ENCODE measurements at regions not wholly inside any gene's neighbourhood (a gene's known extent, or its start where the extent isn't known, plus 50 kb on each side); places are given as distances from the start of the nearest gene placed in this dataset.

- in situ Hi-C loops (cut with HindIII; ENCODE audit: low sequenced_read_pairs): loop anchor here (25.0 kb wide), 2 partner anchors 124 to 774 kb away; no protein-coding TSS in a partner anchor
Observed at GRCh38 chr3:127461286-127461910, 129.1 kb downstream of the TPRA1 start.

DNA sequence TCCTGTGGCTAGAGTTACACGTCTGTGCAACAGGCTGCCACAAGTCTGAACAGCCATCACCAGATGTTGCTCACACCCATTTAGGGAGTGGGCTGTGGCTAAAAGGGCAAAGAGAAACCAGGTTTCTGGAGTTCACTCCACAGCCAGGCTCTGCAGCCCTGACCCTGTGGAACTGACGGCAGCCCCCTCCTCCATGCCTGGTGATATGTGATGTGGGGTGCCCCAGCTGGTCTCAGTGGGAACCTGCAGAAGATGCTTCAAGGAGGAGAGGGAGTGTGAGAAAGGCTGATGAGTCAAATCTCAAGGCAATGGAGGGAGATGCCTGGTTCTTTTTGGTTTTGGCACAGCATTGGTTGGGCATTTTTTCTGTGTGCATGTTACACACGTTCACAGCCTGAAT is 130.6 kb downstream of the TPRA1 start:
- in situ Hi-C loops (cut with HindIII; ENCODE audit: low sequenced_read_pairs): loop anchor here (25.0 kb wide), 2 partner anchors 123 to 773 kb away; no protein-coding TSS in a partner anchor

- in situ Hi-C loops (cut with HindIII; ENCODE audit: low sequenced_read_pairs): loop anchor here (25.0 kb wide), 2 partner anchors 122 to 772 kb away; no protein-coding TSS in a partner anchor
Observed at GRCh38 chr3:127458696-127459604, 131.6 kb downstream of the TPRA1 start.

DNA sequence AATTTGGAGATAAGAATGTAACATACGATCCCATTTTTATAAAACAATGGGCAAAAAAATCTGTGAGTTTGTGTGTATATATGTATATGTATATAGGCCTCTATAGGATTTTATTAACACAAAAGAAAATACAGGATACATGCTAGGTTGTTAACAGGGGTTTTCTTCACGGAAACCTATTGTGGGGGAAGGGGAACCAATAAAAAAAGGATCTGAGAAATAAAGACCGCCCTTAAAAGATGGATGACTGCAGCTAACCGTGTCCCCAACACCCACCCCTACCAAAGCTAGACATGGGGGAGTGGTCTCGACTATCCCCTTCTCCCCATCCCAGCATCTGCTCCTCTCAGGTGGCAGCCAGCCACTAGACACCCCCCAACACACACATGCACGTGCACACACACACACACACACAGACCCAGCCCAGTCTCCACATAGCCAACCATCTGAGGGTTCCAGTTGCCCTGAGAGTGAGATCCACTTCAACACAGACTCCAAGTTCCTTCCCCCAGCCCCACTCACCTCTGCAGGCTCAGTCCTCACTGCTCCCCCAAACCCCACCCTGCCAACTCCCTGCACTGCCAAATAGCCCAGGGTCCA is 132.9 kb downstream of the TPRA1 start:
- in situ Hi-C loops (cut with HindIII; ENCODE audit: low sequenced_read_pairs): loop anchor here (25.0 kb wide), 2 partner anchors 120 to 770 kb away; no protein-coding TSS in a partner anchor

DNA sequence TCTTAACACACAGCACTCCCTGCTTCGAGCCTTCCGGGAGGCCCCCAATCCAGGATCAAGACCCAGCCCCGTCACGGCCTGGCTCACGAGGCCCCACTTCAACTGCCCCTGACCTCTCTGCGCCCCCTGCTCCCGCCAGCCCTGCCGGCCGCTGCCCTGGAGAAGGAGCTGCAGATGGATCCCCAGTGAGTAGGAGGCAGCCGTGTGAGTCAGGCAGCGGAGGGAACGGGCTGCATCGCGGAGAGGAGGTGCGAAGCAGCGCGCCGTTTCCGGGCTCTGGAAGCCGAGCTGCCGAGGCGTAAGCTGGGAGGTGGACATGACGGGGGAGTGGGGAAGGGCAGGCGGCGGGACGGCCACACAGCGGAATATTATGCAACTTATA is 133.4 kb downstream of the TPRA1 start:
- in situ Hi-C loops (cut with HindIII; ENCODE audit: low sequenced_read_pairs): loop anchor here (25.0 kb wide), 2 partner anchors 120 to 770 kb away; no protein-coding TSS in a partner anchor

DNA sequence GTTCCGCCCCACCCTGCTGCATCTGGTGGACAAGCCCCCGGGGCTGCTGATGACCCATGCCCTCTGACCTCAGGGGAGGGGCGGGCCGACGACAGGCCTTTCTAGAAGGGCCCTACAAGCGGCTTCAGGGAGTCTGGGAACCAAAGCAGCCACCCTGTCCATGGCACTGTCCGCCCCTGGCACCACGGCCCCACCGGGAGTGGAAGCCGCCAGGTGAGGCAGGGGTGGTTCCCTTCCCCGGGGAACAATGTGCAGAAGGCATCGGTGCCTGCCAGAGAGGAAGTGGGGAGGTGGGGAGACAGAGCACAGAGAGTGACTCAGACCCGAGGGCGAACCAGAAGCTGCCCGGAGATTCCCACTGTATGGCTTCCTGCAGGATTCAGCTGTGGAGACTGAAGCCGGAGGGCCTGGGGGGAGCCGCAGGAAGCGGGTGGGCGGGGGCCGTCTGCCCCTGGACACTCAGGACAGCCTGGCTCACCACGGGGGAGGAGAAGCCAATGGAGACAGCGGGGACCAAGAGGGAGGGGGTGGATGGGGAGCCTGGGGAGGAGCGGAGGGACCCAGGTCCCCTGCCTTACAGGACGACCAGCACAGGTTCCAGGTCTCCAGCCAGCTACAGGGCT is 134.0 kb downstream of the TPRA1 start:
- in situ Hi-C loops (cut with HindIII; ENCODE audit: low sequenced_read_pairs): loop anchor here (25.0 kb wide), 2 partner anchors 119 to 769 kb away; no protein-coding TSS in a partner anchor

DNA sequence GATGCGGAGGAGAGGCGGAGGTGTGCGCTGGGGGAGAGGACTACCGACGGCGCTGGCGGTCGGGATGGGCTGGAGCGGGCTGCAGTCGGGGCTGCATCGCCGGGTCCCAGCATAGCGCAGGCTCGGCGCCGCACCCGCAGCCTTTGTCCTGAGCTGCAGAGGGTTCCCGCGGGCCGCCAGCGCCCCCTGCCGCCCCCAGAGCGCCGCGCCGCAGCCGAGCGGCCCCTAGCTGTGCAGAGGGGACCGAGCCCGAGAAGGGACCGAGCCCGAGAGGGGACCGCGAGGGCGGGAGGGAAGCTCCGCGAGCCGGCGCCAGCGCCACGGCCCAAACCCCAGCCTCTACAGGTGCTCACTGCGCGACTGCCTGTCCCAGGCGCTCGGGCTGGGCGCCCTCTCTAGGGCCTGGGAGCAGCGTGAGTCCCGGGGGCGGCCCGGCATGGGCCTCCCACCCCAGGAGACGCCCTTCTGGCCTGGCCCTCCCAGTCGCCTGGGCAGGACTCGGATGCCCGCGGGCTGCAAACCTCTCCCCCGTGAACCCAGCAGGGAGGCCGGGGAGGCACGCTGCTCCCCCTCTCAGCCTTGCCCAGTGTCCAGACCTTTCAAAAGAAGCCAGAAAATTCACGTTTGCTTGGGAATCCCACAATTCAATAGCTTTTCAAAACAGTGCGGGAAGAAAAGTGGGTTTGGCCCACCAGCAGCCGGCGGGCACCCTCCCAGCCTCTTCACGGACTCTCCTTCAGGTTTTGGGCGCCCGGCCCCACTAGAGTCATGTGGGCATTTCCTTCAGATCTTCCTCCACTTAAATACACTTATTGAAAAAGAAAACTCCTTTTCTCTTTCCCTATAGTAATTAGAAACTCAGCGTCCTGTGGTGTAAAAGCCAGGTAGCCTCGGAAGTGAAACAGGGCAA is 134.7 kb downstream of the TPRA1 start:
- in situ Hi-C loops (cut with HindIII; ENCODE audit: low sequenced_read_pairs): loop anchor here (25.0 kb wide), 2 partner anchors 118 to 768 kb away; no protein-coding TSS in a partner anchor

DNA sequence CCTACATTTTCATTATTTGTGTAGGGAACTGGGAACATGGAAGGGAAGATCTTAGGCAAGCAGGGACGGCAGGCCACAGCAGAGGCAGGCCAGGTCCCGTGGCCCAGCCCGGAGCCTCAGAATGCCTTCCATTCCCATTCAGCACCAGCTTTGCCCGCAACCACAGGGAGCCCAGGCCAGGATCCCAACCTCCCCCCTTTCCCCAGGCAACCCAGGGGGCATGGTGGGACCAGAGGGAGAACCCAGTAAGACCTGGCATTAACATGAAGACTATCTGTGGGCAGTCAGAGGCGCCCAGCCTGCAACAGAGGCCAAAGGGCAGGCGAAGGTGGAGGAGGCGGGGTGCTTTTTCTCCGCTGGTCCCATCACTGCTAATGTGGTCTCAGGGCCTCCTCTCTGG is 135.6 kb downstream of the TPRA1 start:
- in situ Hi-C loops (cut with HindIII; ENCODE audit: low sequenced_read_pairs): loop anchor here (25.0 kb wide), 2 partner anchors 118 to 768 kb away; no protein-coding TSS in a partner anchor

DNA sequence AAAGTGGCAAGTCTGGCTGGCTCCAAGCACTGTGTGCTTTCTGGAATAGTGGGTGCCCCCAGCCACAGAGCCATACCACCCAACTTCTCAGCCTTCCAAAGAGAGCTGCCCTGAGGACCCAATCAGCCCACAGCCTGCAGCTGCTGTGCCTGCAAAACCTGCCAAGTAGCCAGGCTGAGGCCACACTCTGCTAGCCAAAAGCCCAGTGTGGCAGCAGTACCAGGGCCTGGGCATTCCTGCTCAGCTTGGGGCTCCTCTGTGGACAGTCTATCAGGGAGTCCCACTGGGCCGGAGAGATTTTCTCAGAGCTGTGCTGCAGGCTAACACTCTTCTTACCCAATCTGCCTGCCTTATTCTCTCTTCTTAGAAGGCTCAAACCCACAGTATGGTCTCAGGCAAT is 136.5 kb downstream of the TPRA1 start:
- in situ Hi-C loops (cut with HindIII; ENCODE audit: low sequenced_read_pairs): loop anchor here (25.0 kb wide), 2 partner anchors 117 to 767 kb away; no protein-coding TSS in a partner anchor

GRCh38 chr3:127452321-127452821 is 138.2 kb downstream of the TPRA1 start:
- in situ Hi-C loops (cut with HindIII; ENCODE audit: low sequenced_read_pairs): loop anchor here (25.0 kb wide), 2 partner anchors 115 to 765 kb away; no protein-coding TSS in a partner anchor

DNA sequence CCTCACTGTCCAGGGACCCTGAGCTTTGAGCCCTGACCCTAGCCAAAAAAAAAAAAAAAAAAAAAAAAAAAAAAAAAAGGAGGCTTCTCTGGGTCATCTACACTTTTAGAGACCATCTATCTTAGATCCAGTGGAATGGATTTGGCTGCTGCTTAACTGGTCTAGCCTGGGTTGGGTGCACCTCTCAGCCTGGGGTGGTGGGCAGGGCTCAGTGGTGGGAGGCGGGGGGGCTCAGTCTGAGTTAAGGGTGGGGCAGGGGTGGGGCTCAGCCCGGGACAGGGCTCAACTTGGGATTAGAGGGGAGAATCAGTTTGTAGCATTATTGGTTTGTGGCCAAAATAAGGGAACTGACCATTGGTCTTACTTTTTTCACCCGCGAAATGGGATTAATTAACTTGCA is 139.2 kb downstream of the TPRA1 start:
- in situ Hi-C loops (cut with HindIII; ENCODE audit: low sequenced_read_pairs): loop anchor here (25.0 kb wide), 2 partner anchors 114 to 764 kb away; no protein-coding TSS in a partner anchor

DNA sequence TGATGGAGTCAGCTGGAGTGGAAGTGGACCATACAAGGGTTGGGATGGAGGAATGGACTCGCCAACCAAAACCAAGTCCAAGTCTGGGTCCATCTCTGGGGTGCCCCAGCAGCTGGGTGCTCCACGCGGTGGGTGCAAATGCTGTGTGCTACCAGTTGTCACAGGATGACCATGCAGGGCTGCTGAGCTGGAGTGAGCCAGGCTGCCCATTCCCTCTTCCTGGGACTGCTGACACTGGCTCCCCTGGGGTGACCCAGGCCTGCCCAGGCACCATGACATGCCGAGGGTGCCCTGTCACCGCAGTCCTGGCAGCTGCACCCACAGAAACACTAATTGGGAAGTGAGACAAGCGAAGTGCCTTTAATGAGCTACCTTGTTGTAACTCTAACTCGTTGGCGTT is 140.2 kb downstream of the TPRA1 start:
- in situ Hi-C loops (cut with HindIII; ENCODE audit: low sequenced_read_pairs): loop anchor here (25.0 kb wide), 2 partner anchors 113 to 763 kb away; no protein-coding TSS in a partner anchor

GRCh38 chr3:127449486-127450212 is 140.9 kb downstream of the TPRA1 start:
- in situ Hi-C loops (cut with HindIII; ENCODE audit: low sequenced_read_pairs): loop anchor here (25.0 kb wide), 2 partner anchors 112 to 762 kb away; no protein-coding TSS in a partner anchor

DNA sequence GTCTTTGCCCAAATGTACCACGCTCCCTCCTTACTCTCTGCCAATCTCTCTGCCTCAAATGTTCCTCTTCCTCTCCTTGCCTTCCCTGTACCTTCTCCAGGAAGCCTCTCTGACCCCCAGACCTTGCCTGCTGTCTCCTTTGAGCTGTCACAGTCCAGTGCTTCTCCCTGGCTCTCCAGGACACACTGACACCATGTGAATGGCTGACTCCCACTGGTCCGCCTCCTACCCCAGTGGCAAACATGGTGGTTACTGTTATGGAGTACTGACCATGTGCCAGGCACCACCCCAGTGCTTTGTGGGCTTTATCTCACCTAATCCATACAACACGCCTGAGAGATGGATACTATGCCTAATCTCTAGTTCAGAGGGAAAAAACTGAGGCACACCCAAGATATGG is 141.9 kb downstream of the TPRA1 start:
- in situ Hi-C loops (cut with HindIII; ENCODE audit: low sequenced_read_pairs): no loop called here

GRCh38 chr3:127448161-127448561 is 142.4 kb downstream of the TPRA1 start:
- in situ Hi-C loops (cut with HindIII; ENCODE audit: low sequenced_read_pairs): no loop called here

DNA sequence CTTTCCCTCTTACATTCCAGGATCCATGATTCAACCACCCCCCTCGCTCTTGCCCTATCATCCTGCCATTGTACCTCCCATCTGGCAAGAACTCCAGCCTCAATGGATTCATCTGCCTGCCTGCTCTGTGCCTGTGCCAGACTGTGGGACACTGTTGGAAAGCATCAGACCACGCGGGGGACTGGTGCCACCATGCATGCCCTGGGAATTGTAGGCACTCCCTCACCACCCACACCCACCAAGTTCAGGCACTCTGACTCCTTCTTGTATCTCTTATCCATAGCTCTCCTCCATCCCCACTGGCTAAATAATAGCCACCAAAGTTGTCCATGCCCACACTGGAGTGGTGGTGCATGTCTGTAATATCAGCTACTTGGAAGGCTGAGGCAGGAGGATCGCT is 143.8 kb downstream of the TPRA1 start:
- in situ Hi-C loops (cut with HindIII; ENCODE audit: low sequenced_read_pairs): no loop called here

GRCh38 chr3:127445581-127446343 is 144.8 kb downstream of the TPRA1 start:
- in situ Hi-C loops (cut with HindIII; ENCODE audit: low sequenced_read_pairs): no loop called here

- in situ Hi-C loops (cut with HindIII; ENCODE audit: low sequenced_read_pairs): no loop called here
Observed at GRCh38 chr3:127444761-127445160, 145.8 kb downstream of the TPRA1 start.

Data from DLD1 (cell line).